ENCODE measurements at regions not wholly inside any gene's neighbourhood (a gene's known extent, or its start where the extent isn't known, plus 50 kb on each side); places are given as distances from the start of the nearest gene placed in this dataset.

DNA sequence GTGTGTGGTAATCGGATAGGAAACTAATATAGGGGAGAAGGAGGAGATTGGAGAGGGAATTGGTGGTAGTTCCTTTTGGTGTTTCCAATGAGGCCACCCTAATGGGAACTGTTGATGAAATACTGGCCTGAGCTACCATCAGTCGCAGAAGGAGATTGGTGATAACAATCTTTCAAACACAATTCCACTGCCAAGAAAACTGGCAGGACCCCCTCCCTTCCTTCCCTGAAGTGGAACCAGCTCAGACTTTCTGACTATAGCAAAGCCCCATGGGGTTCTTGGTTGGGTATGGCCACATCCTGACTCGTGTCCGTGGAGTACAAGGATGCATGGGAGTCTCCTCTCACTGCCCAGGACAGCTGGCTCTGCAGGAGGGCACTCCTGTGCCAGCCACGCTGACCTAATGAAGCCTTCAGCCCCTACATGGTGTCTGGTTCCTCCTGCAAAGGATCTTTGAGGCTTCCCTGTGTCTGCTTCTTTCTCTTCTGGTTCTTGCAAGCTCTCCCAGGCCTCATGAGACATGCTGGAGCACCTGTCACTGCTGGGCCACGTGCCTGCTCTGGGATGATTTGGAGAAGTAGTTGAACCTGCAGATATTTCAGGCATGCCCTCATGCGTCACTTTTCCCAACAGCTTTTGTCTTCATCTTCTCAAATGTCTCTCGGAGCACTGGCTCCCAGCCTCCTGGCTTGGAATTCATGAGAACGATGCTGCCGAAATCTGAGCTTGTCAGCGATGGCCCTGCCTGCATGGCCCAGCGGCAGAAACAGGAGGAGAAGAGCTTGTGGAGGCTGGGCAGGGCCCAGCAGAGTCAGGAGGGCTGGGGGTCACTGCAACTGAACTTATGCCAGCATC, 90.0 kb upstream of the ADPGK start:
- Histone ChIP-seq H3K9me3 (ENCODE audit: control extremely low read depth in 1 of 5, control insufficient read depth in 4 of 5, insufficient read depth in 2 of 5, low read depth in 1 of 5, low read length in 4 of 5) (no peaks in the 10 kb centered on the region), H3K27me3 (replicated peaks in 2 of 5; ENCODE audit: control insufficient read depth in 4 of 5, insufficient read depth in 5 of 5, low read length in 4 of 5) (peaks cover 0 to 33% (median 8%) of the 10 kb centered on the region in 5 experiments), H3K4me1 (ENCODE audit: control extremely low read depth in 1 of 4, control insufficient read depth in 4 of 4, insufficient read depth in 4 of 4, low read length in 3 of 4) (no peaks in the 10 kb centered on the region), H3K27ac (ENCODE audit: insufficient read depth in 1 of 2, low read depth in 1 of 2, low read length in 2 of 2, poor library complexity in 1 of 2, severe bottlenecking in 2 of 2) (no peak overlapping the region), H3K36me3 (ENCODE audit: control insufficient read depth in 4 of 4, insufficient read depth in 4 of 4, low read length in 3 of 4) (no peaks in the 10 kb centered on the region), H3K4me3 (ENCODE audit: control insufficient read depth in 1 of 7, extremely low read depth in 1 of 7, insufficient read depth in 4 of 7, low read depth in 2 of 7, low read length in 6 of 7) (no peak overlapping the region)
- CTCF ChIA-PET: no interaction called here
- DNase-seq: no peak
- POLR2A ChIA-PET: no interaction called here
- WGBS (ENCODE audit: insufficient coverage): 67% methylated on average over 10 of the region's 12 CpGs

DNA sequence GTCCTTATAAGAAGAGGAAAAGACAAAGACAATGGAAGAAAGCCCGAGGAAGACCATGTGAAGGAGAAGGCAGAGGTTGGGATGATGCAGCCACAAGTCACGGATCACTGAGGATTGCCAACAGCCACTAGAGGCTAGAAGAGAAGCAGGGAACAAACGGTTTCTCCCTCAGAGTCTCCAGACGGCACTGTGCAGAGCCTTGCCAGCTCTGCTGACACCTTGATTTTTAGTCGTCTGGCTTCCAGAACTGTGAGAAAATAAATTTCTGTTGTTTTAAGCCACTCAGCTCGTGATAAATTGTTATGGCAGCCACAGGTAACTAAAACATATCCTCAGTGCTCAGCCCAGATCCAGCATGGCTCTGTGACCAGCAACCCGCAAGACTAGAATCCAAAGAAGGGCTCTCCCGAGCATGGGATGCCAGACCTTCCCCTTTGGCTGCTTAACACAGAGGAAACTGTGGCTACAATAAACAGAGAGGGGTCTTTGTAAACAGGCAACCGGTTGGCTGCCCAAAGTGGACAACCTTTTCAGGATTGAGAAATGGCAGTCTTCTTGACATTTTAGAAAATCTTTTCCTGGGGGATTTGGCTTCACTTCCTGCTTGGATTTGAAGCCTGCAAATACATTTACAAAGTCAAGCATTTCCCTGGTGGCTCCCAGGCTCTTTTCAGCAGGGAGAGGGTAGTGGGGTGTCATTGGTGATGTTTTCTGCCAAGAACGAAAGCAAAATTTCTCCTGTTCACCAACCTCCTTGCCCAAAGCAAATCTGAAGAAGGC, 88.7 kb upstream of the ADPGK start:
- H3K36me3 ChIP-seq (ENCODE audit: control insufficient read depth in 4 of 4, insufficient read depth in 4 of 4, low read length in 3 of 4): no peaks in the 10 kb centered on the region
- no peak overlapping the region for H3K4me3 ChIP-seq (ENCODE audit: control insufficient read depth in 1 of 7, extremely low read depth in 1 of 7, insufficient read depth in 4 of 7, low read depth in 2 of 7, low read length in 6 of 7)
- CTCF ChIA-PET: no interaction called here
- no peak for DNase-seq
- peaks cover 0 to 34% (median 5%) of the 10 kb centered on the region in 5 experiments for H3K27me3 ChIP-seq (replicated peaks in 2 of 5; ENCODE audit: control insufficient read depth in 4 of 5, insufficient read depth in 5 of 5, low read length in 4 of 5)
- H3K27ac ChIP-seq (ENCODE audit: insufficient read depth in 1 of 2, low read depth in 1 of 2, low read length in 2 of 2, poor library complexity in 1 of 2, severe bottlenecking in 2 of 2): no peak overlapping the region
- 62% methylated on average over 9 of the region's 10 CpGs for WGBS (ENCODE audit: insufficient coverage)
- no peaks in the 10 kb centered on the region for H3K9me3 ChIP-seq (ENCODE audit: control extremely low read depth in 1 of 5, control insufficient read depth in 4 of 5, insufficient read depth in 2 of 5, low read depth in 1 of 5, low read length in 4 of 5)
- POLR2A ChIA-PET: no interaction called here
- no peaks in the 10 kb centered on the region for H3K4me1 ChIP-seq (ENCODE audit: control extremely low read depth in 1 of 4, control insufficient read depth in 4 of 4, insufficient read depth in 4 of 4, low read length in 3 of 4)

DNA sequence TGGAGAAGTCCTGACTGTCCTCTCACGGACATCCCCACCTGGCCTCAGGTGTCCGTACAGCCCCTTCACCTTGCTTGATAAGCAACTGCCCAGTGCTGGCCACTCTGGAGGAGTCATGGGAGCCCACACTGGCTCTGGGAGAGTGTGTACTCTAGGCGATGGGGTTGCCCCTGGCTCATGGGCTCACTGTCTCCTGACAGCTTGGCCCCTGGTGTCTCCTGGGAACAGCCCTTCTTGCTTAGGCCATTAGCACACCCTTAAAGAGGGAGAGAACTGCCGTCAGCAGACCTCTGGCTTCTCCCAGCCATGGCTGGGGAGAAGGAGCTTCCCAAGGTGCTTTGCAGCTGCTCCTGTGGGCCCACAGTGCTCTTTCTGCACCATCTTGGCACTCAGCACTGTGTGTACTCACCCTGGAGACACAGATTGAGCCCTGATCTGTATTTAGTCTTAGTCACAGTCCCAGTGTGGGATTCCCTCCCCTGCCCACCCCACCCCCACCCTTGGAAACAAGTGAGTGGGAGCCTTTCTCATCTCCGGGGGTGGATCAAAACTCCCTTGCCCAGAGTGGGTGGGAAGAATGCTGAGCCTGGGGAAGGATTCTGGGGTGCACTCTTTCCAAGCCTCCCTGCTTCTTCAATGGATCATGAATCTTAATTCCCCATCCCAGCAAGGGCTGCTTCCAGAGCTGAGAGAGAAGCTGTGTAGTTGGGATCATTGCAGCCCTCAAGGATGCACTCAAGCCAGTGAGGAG, 83.5 kb upstream of the ADPGK start:
- ChIA-PET CTCF (interaction anchor here (1.0 kb wide), 1 partner anchor 405 kb away, joined by 3 read pairs; no protein-coding TSS in a partner anchor), POLR2A (interaction anchor here (0.7 kb wide), 1 partner anchor 1372 kb away, joined by 3 read pairs; no protein-coding TSS in a partner anchor)
- DNase-seq: no peak
- Histone ChIP-seq H3K4me1 (ENCODE audit: control extremely low read depth in 1 of 4, control insufficient read depth in 4 of 4, insufficient read depth in 4 of 4, low read length in 3 of 4) (no peaks in the 10 kb centered on the region), H3K4me3 (ENCODE audit: control insufficient read depth in 1 of 7, extremely low read depth in 1 of 7, insufficient read depth in 4 of 7, low read depth in 2 of 7, low read length in 6 of 7) (no peak overlapping the region), H3K27ac (ENCODE audit: insufficient read depth in 1 of 2, low read depth in 1 of 2, low read length in 2 of 2, poor library complexity in 1 of 2, severe bottlenecking in 2 of 2) (no peak overlapping the region), H3K27me3 (replicated peaks in 2 of 5; ENCODE audit: control insufficient read depth in 4 of 5, insufficient read depth in 5 of 5, low read length in 4 of 5) (peaks cover 0 to 32% (median 5%) of the 10 kb centered on the region in 5 experiments), H3K9me3 (ENCODE audit: control extremely low read depth in 1 of 5, control insufficient read depth in 4 of 5, insufficient read depth in 2 of 5, low read depth in 1 of 5, low read length in 4 of 5) (no peaks in the 10 kb centered on the region), H3K36me3 (ENCODE audit: control insufficient read depth in 4 of 4, insufficient read depth in 4 of 4, low read length in 3 of 4) (no peaks in the 10 kb centered on the region)
- WGBS (ENCODE audit: insufficient coverage): 92% methylated on average over 3 of the region's 5 CpGs

DNA sequence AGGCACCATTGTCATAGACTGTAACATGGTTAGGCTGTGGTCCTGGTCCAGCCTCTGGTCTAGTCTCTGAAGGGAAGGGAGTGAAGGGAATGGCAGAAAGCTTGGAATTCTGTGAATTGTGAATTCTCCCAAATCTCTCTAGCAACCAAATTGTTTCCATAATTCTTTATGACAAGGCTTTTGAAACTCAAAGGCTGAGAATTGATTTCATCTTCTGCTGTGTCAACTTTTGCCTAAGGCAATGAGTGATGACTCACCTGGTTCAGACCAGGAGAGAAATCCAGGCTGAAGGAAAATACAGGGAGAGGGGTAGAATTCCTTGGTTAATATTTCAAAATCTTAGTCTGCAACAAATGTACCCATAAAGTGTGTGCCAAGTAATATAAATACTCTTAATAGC, 82.6 kb upstream of the ADPGK start:
- Histone ChIP-seq H3K4me3 (ENCODE audit: control insufficient read depth in 1 of 7, extremely low read depth in 1 of 7, insufficient read depth in 4 of 7, low read depth in 2 of 7, low read length in 6 of 7) (no peak overlapping the region), H3K9me3 (ENCODE audit: control extremely low read depth in 1 of 5, control insufficient read depth in 4 of 5, insufficient read depth in 2 of 5, low read depth in 1 of 5, low read length in 4 of 5) (no peaks in the 10 kb centered on the region), H3K27me3 (replicated peaks in 2 of 5; ENCODE audit: control insufficient read depth in 4 of 5, insufficient read depth in 5 of 5, low read length in 4 of 5) (peaks cover 0 to 36% (median 3%) of the 10 kb centered on the region in 5 experiments), H3K36me3 (ENCODE audit: control insufficient read depth in 4 of 4, insufficient read depth in 4 of 4, low read length in 3 of 4) (no peaks in the 10 kb centered on the region), H3K4me1 (ENCODE audit: control extremely low read depth in 1 of 4, control insufficient read depth in 4 of 4, insufficient read depth in 4 of 4, low read length in 3 of 4) (no peaks in the 10 kb centered on the region), H3K27ac (ENCODE audit: insufficient read depth in 1 of 2, low read depth in 1 of 2, low read length in 2 of 2, poor library complexity in 1 of 2, severe bottlenecking in 2 of 2) (no peak overlapping the region)
- DNase-seq: no peak
- CTCF ChIA-PET: interaction anchor here (1.0 kb wide), 1 partner anchor 405 kb away, joined by 3 read pairs; no protein-coding TSS in a partner anchor
- POLR2A ChIA-PET: no interaction called here

DNA sequence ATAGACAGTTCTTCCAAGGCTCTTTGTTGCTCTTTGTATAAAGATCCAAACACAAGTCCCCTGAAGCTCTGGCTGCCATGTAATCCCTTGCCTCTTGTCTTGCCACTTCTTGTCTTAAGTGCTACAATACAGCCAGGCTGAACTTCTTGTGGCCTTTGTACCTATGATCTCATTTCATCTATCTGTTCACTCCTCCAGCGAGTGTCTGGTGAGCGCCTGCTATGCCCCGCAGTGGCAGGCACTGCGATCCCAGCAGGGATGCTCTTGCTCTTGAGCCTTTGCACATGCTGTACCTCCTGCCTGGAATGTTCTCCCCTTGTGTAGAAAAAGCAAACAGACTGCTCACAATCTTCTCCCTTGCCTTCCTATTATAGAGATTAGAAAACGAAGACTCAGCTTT, 81.9 kb upstream of the ADPGK start:
- no peak overlapping the region for H3K4me3 ChIP-seq (ENCODE audit: control insufficient read depth in 1 of 7, extremely low read depth in 1 of 7, insufficient read depth in 4 of 7, low read depth in 2 of 7, low read length in 6 of 7)
- ChIA-PET CTCF (no interaction called here), POLR2A (no interaction called here)
- DNase-seq: no peak
- H3K4me1 ChIP-seq (ENCODE audit: control extremely low read depth in 1 of 4, control insufficient read depth in 4 of 4, insufficient read depth in 4 of 4, low read length in 3 of 4): no peaks in the 10 kb centered on the region
- H3K27ac ChIP-seq (ENCODE audit: insufficient read depth in 1 of 2, low read depth in 1 of 2, low read length in 2 of 2, poor library complexity in 1 of 2, severe bottlenecking in 2 of 2): no peak overlapping the region
- no peaks in the 10 kb centered on the region for H3K9me3 ChIP-seq (ENCODE audit: control extremely low read depth in 1 of 5, control insufficient read depth in 4 of 5, insufficient read depth in 2 of 5, low read depth in 1 of 5, low read length in 4 of 5)
- 96% methylated on average over 5 of the region's 5 CpGs for WGBS (ENCODE audit: insufficient coverage)
- peaks cover 0 to 38% (median 3%) of the 10 kb centered on the region in 5 experiments for H3K27me3 ChIP-seq (replicated peaks in 2 of 5; ENCODE audit: control insufficient read depth in 4 of 5, insufficient read depth in 5 of 5, low read length in 4 of 5)
- H3K36me3 ChIP-seq (ENCODE audit: control insufficient read depth in 4 of 4, insufficient read depth in 4 of 4, low read length in 3 of 4): no peaks in the 10 kb centered on the region

DNA sequence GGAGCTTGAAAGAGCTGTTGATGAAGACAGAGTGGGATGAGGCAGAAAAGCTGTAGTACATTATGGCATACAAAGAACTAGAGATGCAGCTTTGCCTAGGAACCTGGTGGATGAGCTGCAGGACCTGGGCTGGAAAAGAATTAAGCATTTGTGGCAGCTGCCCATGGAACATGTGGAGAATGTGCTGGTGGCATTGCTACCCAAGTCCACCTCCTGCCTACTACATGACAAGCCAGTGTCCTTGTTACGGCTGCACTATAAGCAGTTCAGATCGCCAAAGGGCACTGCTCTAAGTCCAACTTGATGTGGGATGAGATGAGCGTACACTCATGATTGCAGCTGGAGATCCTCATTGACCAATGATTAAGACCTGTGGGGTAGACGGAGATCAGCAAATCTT, 81.1 kb upstream of the ADPGK start:
- Histone ChIP-seq H3K4me3 (ENCODE audit: control insufficient read depth in 1 of 7, extremely low read depth in 1 of 7, insufficient read depth in 4 of 7, low read depth in 2 of 7, low read length in 6 of 7) (no peak overlapping the region), H3K27ac (ENCODE audit: insufficient read depth in 1 of 2, low read depth in 1 of 2, low read length in 2 of 2, poor library complexity in 1 of 2, severe bottlenecking in 2 of 2) (no peak overlapping the region), H3K9me3 (ENCODE audit: control extremely low read depth in 1 of 5, control insufficient read depth in 4 of 5, insufficient read depth in 2 of 5, low read depth in 1 of 5, low read length in 4 of 5) (no peaks in the 10 kb centered on the region), H3K36me3 (ENCODE audit: control insufficient read depth in 4 of 4, insufficient read depth in 4 of 4, low read length in 3 of 4) (no peaks in the 10 kb centered on the region), H3K27me3 (replicated peaks in 2 of 5; ENCODE audit: control insufficient read depth in 4 of 5, insufficient read depth in 5 of 5, low read length in 4 of 5) (peaks cover 0 to 38% (median 3%) of the 10 kb centered on the region in 5 experiments), H3K4me1 (ENCODE audit: control extremely low read depth in 1 of 4, control insufficient read depth in 4 of 4, insufficient read depth in 4 of 4, low read length in 3 of 4) (no peaks in the 10 kb centered on the region)
- CTCF ChIA-PET: no interaction called here
- POLR2A ChIA-PET: no interaction called here
- DNase-seq: no peak
- 100% methylated on average over 2 of the region's 4 CpGs for WGBS (ENCODE audit: insufficient coverage)

Data from common myeloid progenitor, CD34-positive (primary cell).